Mucosa of rectum (tissue), 2 donors: ENCODE measurements at regions not wholly inside any gene's neighbourhood (a gene's known extent, or its start where the extent isn't known, plus 50 kb on each side); places are given as distances from the start of the nearest gene placed in this dataset.
A peak's percentile ranks its signal among the peaks of the same experiment; 100 is the strongest.

Experiments used
- H3K27ac ChIP-seq, 2 donors: one replicate each; pipeline ENCODE4 v1.7.0; 2013; ENCODE audit warnings: inconsistent platforms in 2 of 2, low read depth in 2 of 2, low read length in 2 of 2
- H3K27me3 ChIP-seq, 2 donors: one replicate each; pipeline ENCODE4 v1.7.0; 2013; ENCODE audit warnings: low read length in 2 of 2; ENCODE audit not compliant: control insufficient read depth in 2 of 2, insufficient read depth in 2 of 2
- H3K36me3 ChIP-seq, 2 donors: one replicate each; pipeline ENCODE4 v1.7.0; 2013; ENCODE audit warnings: low read length in 2 of 2; ENCODE audit not compliant: control insufficient read depth in 2 of 2, insufficient read depth in 2 of 2
- H3K4me1 ChIP-seq, 2 donors: one replicate each; pipeline ENCODE4 v1.7.0; 2013; ENCODE audit warnings: low read length in 2 of 2, mild to moderate bottlenecking in 1 of 2; ENCODE audit not compliant: control insufficient read depth in 2 of 2, insufficient read depth in 2 of 2
- H3K4me3 ChIP-seq, 2 donors: one replicate each; pipeline ENCODE4 v1.7.0; 2013; ENCODE audit warnings: low read length in 2 of 2
- H3K9ac ChIP-seq, 2 donors: one replicate each; pipeline ENCODE4 v1.7.0; 2013; ENCODE audit warnings: low read length in 2 of 2, low read depth in 1 of 2, mild to moderate bottlenecking in 1 of 2
- H3K9me3 ChIP-seq, 2 donors: one replicate each; pipeline ENCODE4 v1.7.0; 2013; ENCODE audit warnings: low read length in 2 of 2; ENCODE audit not compliant: control insufficient read depth in 2 of 2
- donor health status: healthy.
- donor health status: Normal muscosa, but diverticular disease.

DNA sequence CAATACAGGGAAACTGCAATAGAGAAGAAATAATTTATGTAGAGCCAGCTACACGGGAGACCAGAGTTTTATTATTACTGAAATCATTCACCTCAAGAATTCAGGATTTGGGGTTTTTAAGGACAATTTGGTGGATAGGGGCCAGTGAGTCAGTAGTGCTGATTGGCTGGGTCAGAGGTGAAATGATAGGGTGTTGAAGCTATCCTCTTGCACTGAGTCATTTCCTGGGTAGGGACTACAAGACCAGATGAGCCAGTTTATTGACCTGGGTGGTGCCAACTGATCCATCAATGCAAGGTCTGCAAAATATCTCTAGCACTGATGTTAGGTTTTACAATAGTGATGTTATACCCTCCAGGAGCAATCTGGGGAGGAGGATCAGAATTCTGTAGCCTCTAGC, 486.3 kb downstream of the LRIG3 start:
- H3K27me3 ChIP-seq, result no peaks in the 10 kb centered on the region
- no peak overlapping the region for H3K27ac ChIP-seq
- no peaks in the 10 kb centered on the region for H3K36me3 ChIP-seq
- no peak overlapping the region for H3K4me3 ChIP-seq
- H3K9ac ChIP-seq, result no peak overlapping the region
- no peaks in the 10 kb centered on the region for H3K4me1 ChIP-seq
- no peaks in the 10 kb centered on the region for H3K9me3 ChIP-seq

GRCh38 chr12:58434726-58435125, 485.6 kb downstream of the LRIG3 start:
- Histone ChIP-seq H3K27ac (no peak overlapping the region), H3K36me3 (no peaks in the 10 kb centered on the region), H3K9ac (no peak overlapping the region), H3K9me3 (no peaks in the 10 kb centered on the region), H3K4me1 (no peaks in the 10 kb centered on the region), H3K27me3 (no peaks in the 10 kb centered on the region), H3K4me3 (no peak overlapping the region)

GRCh38 chr12:58435647-58436046, 484.7 kb downstream of the LRIG3 start:
- Histone ChIP-seq H3K27ac (no peak overlapping the region), H3K4me1 (no peaks in the 10 kb centered on the region), H3K9ac (no peak overlapping the region), H3K27me3 (no peaks in the 10 kb centered on the region), H3K4me3 (no peak overlapping the region), H3K36me3 (no peaks in the 10 kb centered on the region), H3K9me3 (no peaks in the 10 kb centered on the region)

GRCh38 chr12:58441483-58441882, 478.8 kb downstream of the LRIG3 start:
- H3K36me3 ChIP-seq, result no peaks in the 10 kb centered on the region
- H3K4me3 ChIP-seq, result no peak overlapping the region
- no peak overlapping the region for H3K27ac ChIP-seq
- no peaks in the 10 kb centered on the region for H3K27me3 ChIP-seq
- H3K9me3 ChIP-seq, result no peaks in the 10 kb centered on the region
- H3K4me1 ChIP-seq, result no peaks in the 10 kb centered on the region
- H3K9ac ChIP-seq, result no peak overlapping the region

DNA sequence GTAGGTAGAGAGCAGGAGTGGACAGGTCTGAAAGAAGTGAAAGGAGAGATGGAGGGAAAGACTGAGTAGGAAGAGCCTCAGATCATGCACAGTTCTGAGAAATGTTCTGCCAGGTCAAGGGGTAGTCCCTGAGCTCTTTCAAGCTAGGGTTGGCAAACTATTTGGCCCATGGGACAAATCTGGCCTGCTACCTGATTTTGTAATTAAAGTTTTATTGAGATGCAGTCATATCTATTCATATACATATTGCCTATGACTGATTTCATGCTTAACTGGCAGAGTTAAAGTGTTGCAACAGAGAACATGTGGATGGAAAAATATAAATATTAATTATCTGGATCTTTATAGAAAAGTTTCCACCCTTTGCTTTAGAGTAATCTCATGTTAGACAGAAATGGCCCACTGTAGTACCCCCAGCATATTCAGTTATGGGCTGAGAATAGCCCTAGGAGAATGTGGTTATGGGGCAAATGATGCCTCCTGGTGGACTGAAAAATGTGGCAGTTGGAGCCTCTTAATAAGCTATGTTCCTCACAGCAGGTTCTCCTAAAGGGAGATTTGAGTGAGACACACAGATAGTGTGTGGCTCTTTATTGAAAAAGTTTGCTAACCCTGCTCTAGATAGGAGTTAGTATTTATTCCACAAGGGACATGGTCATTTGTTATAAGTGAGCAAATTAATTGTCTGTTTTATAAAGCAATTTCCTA, 476.9 kb downstream of the LRIG3 start:
- Histone ChIP-seq H3K36me3 (no peaks in the 10 kb centered on the region), H3K9me3 (no peaks in the 10 kb centered on the region), H3K4me1 (no peaks in the 10 kb centered on the region), H3K27ac (peak overlapping the region in 1 of 2 donors; percentile 26), H3K27me3 (no peaks in the 10 kb centered on the region), H3K9ac (no peak overlapping the region), H3K4me3 (no peak overlapping the region)

DNA sequence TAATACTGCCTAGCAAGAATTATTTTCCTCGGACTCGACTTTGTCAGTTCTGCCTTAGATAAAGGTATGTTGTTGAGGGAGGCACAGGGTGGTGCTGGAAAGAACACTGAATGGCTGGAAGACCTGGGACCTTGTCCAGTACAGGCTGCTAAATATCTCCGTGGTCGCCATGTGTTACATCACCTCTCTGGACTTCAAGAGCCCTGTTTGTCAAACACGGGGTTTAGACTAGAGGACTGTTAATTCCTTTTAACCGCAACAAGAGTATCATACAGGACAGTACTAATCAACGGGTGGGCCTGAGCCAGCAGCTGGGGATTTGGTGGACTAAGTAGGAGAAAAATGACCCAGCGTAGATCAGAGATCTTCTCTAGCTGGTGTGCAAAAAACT, 476.3 kb downstream of the LRIG3 start:
- Histone ChIP-seq H3K27me3 (no peaks in the 10 kb centered on the region), H3K4me1 (no peaks in the 10 kb centered on the region), H3K36me3 (no peaks in the 10 kb centered on the region), H3K9ac (no peak overlapping the region), H3K4me3 (no peak overlapping the region), H3K9me3 (no peaks in the 10 kb centered on the region), H3K27ac (peak overlapping the region in 1 of 2 donors; percentile 26)

GRCh38 chr12:58450868-58451482, 469.3 kb downstream of the LRIG3 start:
- Histone ChIP-seq H3K4me1 (no peaks in the 10 kb centered on the region), H3K27me3 (no peaks in the 10 kb centered on the region), H3K36me3 (no peaks in the 10 kb centered on the region), H3K27ac (no peak overlapping the region), H3K9me3 (no peaks in the 10 kb centered on the region), H3K4me3 (no peak overlapping the region), H3K9ac (no peak overlapping the region)

GRCh38 chr12:58452546-58452945, 467.8 kb downstream of the LRIG3 start:
- Histone ChIP-seq H3K4me3 (no peak overlapping the region), H3K4me1 (no peaks in the 10 kb centered on the region), H3K9ac (no peak overlapping the region)

DNA sequence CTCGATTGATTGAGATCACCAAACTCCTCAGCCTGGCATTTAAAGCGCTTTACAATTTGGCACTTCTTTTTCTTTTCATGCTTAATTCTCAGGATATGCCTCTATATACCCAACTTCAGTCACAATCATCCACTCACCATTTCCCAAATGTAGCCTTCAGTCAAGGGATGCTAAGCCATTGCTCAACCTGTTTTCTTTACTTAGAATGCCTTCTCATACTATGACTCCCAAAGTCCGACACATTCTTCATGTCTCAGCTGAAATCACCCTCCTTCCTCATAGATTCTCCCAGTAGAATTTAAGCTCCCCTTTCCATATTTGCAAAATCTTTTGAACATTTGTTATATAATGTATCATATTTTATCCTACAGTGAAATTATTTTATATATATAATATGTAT, 467.0 kb downstream of the LRIG3 start:
- H3K36me3 ChIP-seq, result no peaks in the 10 kb centered on the region
- H3K9ac ChIP-seq, result no peak overlapping the region
- no peak overlapping the region for H3K4me3 ChIP-seq
- no peak overlapping the region for H3K27ac ChIP-seq
- H3K9me3 ChIP-seq, result no peaks in the 10 kb centered on the region
- no peaks in the 10 kb centered on the region for H3K27me3 ChIP-seq
- no peaks in the 10 kb centered on the region for H3K4me1 ChIP-seq

More at GRCh38 chr12:58452546-58452945, 467.8 kb downstream of the LRIG3 start:
- no peaks in the 10 kb centered on the region for H3K27me3 ChIP-seq
- H3K36me3 ChIP-seq, result no peaks in the 10 kb centered on the region
- H3K9me3 ChIP-seq, result no peaks in the 10 kb centered on the region
- H3K27ac ChIP-seq, result no peak overlapping the region

DNA sequence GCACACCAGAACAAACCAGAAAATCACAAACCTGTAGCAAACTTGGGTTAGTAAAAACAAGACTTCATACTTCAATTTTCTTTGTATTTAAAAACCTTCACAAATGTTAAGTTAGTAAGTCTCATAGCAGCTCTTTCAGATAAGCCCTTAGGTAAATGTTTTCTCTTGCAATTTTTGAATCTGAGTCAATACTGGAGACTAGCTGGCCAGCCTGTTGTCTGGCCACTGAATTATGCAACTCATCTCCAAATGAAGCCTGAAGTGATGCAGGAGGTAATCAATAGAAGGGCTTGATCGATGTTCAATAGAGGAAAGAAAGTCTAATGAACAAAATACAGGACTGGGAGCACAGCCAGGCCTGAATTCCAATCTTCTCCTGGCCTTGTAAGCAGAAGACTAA, 465.2 kb downstream of the LRIG3 start:
- Histone ChIP-seq H3K27ac (no peak overlapping the region), H3K27me3 (no peaks in the 10 kb centered on the region), H3K36me3 (no peaks in the 10 kb centered on the region), H3K9me3 (no peaks in the 10 kb centered on the region), H3K9ac (no peak overlapping the region), H3K4me1 (no peaks in the 10 kb centered on the region), H3K4me3 (no peak overlapping the region)
